ENCODE measurements at regions not wholly inside any gene's neighbourhood (a gene's known extent, or its start where the extent isn't known, plus 50 kb on each side); places are given as distances from the start of the nearest gene placed in this dataset.

DNA sequence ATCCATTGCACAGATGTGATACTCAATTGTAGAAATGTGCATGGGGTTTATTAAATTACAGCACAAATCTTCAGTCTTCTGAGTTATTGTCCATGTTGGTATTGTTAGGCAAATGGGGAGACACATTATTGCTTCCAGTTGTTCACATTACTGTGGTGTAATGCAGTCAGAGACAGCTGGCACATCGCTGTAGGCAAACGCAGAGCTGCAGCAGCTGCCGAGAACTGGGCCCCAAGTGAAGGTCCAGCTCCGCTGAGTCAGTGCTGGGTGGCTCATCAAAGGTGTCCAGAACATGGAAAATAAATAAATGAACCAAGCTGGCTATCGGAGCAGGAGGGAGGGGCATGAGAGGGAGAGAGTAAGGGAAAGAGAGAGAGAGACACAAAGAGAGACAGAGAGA is 299.1 kb upstream of the OBI1 start:
- POLR2A ChIA-PET: no interaction called here
- H3K4me3 ChIP-seq (ENCODE audit: low read depth in 2 of 2, low read length in 2 of 2): no peak overlapping the region
- no peaks in the 10 kb centered on the region for H3K4me1 ChIP-seq (ENCODE audit: control insufficient read depth, insufficient read depth, low read length)
- no peaks in the 10 kb centered on the region for H3K9me3 ChIP-seq (ENCODE audit: control insufficient read depth, insufficient read depth, low read depth, low read length)
- H3K36me3 ChIP-seq (ENCODE audit: control insufficient read depth, insufficient read depth, low read length): no peaks in the 10 kb centered on the region
- in situ Hi-C loops (cut with HindIII; ENCODE audit: low pct_unique_long_range_greater_than_20kb, low sequenced_read_pairs): no loop called here
- DNase-seq (ENCODE audit: low read depth, low spot score) (no peak), ATAC-seq (no peak)
- no peak overlapping the region for H3K27ac ChIP-seq (ENCODE audit: low read length)
- no peaks in the 10 kb centered on the region for H3K27me3 ChIP-seq (ENCODE audit: control insufficient read depth, insufficient read depth, low read length)
- BruUV-seq (replicated peaks): no TSS peak
- TF ChIP-seq, protein P1, sequence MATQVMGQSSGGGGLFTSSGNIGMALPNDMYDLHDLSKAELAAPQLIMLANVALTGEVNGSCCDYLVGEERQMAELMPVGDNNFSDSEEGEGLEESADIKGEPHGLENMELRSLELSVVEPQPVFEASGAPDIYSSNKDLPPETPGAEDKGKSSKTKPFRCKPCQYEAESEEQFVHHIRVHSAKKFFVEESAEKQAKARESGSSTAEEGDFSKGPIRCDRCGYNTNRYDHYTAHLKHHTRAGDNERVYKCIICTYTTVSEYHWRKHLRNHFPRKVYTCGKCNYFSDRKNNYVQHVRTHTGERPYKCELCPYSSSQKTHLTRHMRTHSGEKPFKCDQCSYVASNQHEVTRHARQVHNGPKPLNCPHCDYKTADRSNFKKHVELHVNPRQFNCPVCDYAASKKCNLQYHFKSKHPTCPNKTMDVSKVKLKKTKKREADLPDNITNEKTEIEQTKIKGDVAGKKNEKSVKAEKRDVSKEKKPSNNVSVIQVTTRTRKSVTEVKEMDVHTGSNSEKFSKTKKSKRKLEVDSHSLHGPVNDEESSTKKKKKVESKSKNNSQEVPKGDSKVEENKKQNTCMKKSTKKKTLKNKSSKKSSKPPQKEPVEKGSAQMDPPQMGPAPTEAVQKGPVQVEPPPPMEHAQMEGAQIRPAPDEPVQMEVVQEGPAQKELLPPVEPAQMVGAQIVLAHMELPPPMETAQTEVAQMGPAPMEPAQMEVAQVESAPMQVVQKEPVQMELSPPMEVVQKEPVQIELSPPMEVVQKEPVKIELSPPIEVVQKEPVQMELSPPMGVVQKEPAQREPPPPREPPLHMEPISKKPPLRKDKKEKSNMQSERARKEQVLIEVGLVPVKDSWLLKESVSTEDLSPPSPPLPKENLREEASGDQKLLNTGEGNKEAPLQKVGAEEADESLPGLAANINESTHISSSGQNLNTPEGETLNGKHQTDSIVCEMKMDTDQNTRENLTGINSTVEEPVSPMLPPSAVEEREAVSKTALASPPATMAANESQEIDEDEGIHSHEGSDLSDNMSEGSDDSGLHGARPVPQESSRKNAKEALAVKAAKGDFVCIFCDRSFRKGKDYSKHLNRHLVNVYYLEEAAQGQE (IDR thresholded peaks at IDR 0.05; ENCODE audit: insufficient read depth in 1 of 2, low read depth in 2 of 2, low read length in 1 of 2): no peak
- TF ChIP-seq POLR2AphosphoS5 (IDR thresholded peaks at IDR 0.05; ENCODE audit: low read depth, low read length) (no peak), TCF7L2 (IDR thresholded peaks at IDR 0.05; ENCODE audit: low read depth, low read length) (no peak), SIN3A (IDR thresholded peaks at IDR 0.05; ENCODE audit: borderline replicate concordance, insufficient read depth, low read depth, low read length) (no peak)
- TF ChIP-seq, protein P2, sequence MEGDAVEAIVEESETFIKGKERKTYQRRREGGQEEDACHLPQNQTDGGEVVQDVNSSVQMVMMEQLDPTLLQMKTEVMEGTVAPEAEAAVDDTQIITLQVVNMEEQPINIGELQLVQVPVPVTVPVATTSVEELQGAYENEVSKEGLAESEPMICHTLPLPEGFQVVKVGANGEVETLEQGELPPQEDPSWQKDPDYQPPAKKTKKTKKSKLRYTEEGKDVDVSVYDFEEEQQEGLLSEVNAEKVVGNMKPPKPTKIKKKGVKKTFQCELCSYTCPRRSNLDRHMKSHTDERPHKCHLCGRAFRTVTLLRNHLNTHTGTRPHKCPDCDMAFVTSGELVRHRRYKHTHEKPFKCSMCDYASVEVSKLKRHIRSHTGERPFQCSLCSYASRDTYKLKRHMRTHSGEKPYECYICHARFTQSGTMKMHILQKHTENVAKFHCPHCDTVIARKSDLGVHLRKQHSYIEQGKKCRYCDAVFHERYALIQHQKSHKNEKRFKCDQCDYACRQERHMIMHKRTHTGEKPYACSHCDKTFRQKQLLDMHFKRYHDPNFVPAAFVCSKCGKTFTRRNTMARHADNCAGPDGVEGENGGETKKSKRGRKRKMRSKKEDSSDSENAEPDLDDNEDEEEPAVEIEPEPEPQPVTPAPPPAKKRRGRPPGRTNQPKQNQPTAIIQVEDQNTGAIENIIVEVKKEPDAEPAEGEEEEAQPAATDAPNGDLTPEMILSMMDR (IDR thresholded peaks at IDR 0.05): no peak
- CTCF ChIA-PET: no interaction called here
- intact Hi-C loops (cut with micrococcal nuclease; ENCODE audit: unreplicated experiment): no loop called here

DNA sequence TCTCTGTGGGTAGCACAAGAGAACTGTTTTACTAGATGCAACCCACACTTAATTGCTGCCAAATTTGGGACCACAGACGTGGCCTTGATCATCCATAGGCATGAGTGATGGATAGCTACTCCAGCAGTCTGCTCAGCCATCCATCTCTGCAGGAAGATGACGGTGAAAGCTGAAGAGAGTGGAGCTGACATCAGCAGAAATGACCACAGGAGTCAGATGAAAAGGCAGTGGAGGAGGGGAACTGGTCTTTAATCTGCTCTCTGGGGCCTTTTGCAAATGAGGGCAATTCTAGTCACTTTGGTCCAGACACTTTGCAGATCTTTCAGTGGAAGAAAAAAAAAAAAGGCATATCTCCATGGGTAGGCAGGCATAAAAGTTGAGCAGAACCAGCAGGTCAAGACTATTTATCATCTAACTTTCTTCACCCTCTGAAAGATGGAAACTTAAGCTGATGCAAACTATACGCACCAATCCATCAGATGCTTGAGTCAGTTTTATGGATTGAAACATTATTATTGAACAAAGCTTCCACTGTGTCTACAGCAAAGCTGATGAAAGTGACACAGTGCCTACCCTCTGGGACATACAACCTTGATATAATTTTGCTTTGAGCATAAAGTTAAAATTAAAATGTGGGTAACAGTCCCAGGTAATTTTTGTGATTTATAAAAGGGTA is 281.6 kb upstream of the OBI1 start:
- intact Hi-C loops (cut with micrococcal nuclease; ENCODE audit: unreplicated experiment) (no loop called here), in situ Hi-C loops (cut with HindIII; ENCODE audit: low pct_unique_long_range_greater_than_20kb, low sequenced_read_pairs) (no loop called here)
- Histone ChIP-seq H3K4me1 (ENCODE audit: control insufficient read depth, insufficient read depth, low read length) (no peaks in the 10 kb centered on the region), H3K27ac (ENCODE audit: low read length) (no peak overlapping the region), H3K27me3 (ENCODE audit: control insufficient read depth, insufficient read depth, low read length) (no peaks in the 10 kb centered on the region), H3K9me3 (ENCODE audit: control insufficient read depth, insufficient read depth, low read depth, low read length) (no peaks in the 10 kb centered on the region), H3K4me3 (ENCODE audit: low read depth in 2 of 2, low read length in 2 of 2) (no peak overlapping the region), H3K36me3 (ENCODE audit: control insufficient read depth, insufficient read depth, low read length) (no peaks in the 10 kb centered on the region)
- ATAC-seq (no peak), DNase-seq (ENCODE audit: low read depth, low spot score) (no peak)
- no TSS peak for BruUV-seq (replicated peaks)
- TF ChIP-seq SIN3A (IDR thresholded peaks at IDR 0.05; ENCODE audit: borderline replicate concordance, insufficient read depth, low read depth, low read length) (no peak), TCF7L2 (IDR thresholded peaks at IDR 0.05; ENCODE audit: low read depth, low read length) (no peak), POLR2AphosphoS5 (IDR thresholded peaks at IDR 0.05; ENCODE audit: low read depth, low read length) (no peak)
- TF ChIP-seq, protein P1 (IDR thresholded peaks at IDR 0.05; ENCODE audit: insufficient read depth in 1 of 2, low read depth in 2 of 2, low read length in 1 of 2): no peak
- TF ChIP-seq, protein P2 (IDR thresholded peaks at IDR 0.05): no peak
- ChIA-PET POLR2A (no interaction called here), CTCF (no interaction called here)

Data from Panc1 (cell line).